HepG2 (cell line): ENCODE measurements at regions not wholly inside any gene's neighbourhood (a gene's known extent, or its start where the extent isn't known, plus 50 kb on each side); places are given as distances from the start of the nearest gene placed in this dataset.

Experiments used
- AGO1 ChIP-seq: fragments of 200-400 bp; formaldehyde crosslinking; IDR thresholded peaks from 2 replicates; pipeline ENCODE4 v1.6.1; 2017; ENCODE audit warnings: mild to moderate bottlenecking, low read depth, low read length, moderate library complexity; ENCODE audit not compliant: poor library complexity, severe bottlenecking
- ATF7-NPFF ChIP-seq: sonication (generic); formaldehyde crosslinking; IDR thresholded peaks from 2 replicates; pipeline ENCODE4 v1.8.1; 2023; ENCODE audit warnings: mild to moderate bottlenecking, low read depth, missing genetic modification reagents, moderate library complexity
- ISX ChIP-seq: sonication (generic); formaldehyde crosslinking; conservative IDR thresholded peaks from 2 replicates; pipeline ENCODE4 v1.5.0; 2020; ENCODE audit warnings: missing genetic modification reagents
- JUND ChIP-seq: sonication (generic); formaldehyde crosslinking; IDR thresholded peaks from 2 replicates; pipeline ENCODE4 v1.8.0; 2022; ENCODE audit warnings: mild to moderate bottlenecking, missing genetic modification reagents
- MTA1 ChIP-seq: sonication (generic); formaldehyde crosslinking; IDR thresholded peaks from 2 replicates; pipeline ENCODE4 v1.4.0; 2020; ENCODE audit warnings: missing genetic modification reagents, mild to moderate bottlenecking, borderline replicate concordance
- NFIB ChIP-seq: sonication (generic); formaldehyde crosslinking; IDR thresholded peaks from 2 replicates; pipeline ENCODE4 v1.9.0; 2021; ENCODE audit warnings: missing genetic modification reagents, mild to moderate bottlenecking, borderline replicate concordance
- PAF1 ChIP-seq: IDR thresholded peaks from 2 replicates; pipeline ENCODE4 v1.6.1; 2016; ENCODE audit warnings: missing genetic modification reagents, missing compliant biosample characterization
- PHF20 ChIP-seq: sonication (generic); formaldehyde crosslinking; IDR thresholded peaks from 2 replicates; pipeline ENCODE4 v1.5.0; 2020; ENCODE audit warnings: mild to moderate bottlenecking, missing genetic modification reagents
- TRIM24 ChIP-seq: sonication (generic); formaldehyde crosslinking; IDR thresholded peaks from 2 replicates; pipeline ENCODE4 v1.8.0; 2022; ENCODE audit warnings: mild to moderate bottlenecking, missing genetic modification reagents
- ZFAT ChIP-seq: sonication (generic); formaldehyde crosslinking; conservative IDR thresholded peaks from 2 replicates; pipeline ENCODE4 v1.8.1; 2023; ENCODE audit warnings: missing genetic modification reagents, inconsistent platforms
- ZNF354B ChIP-seq: sonication (generic); formaldehyde crosslinking; IDR thresholded peaks from 2 replicates; pipeline ENCODE4 v1.8.0; 2022; ENCODE audit warnings: mild to moderate bottlenecking, missing genetic modification reagents
- ZNF660 ChIP-seq: sonication (generic); formaldehyde crosslinking; IDR thresholded peaks from 2 replicates; pipeline ENCODE4 v1.5.1; 2020; ENCODE audit warnings: mild to moderate bottlenecking, low read depth, missing genetic modification reagents, borderline replicate concordance
- ZNF670 ChIP-seq: sonication (generic); formaldehyde crosslinking; IDR thresholded peaks from 2 replicates; pipeline ENCODE4 v1.8.0; 2022; ENCODE audit warnings: mild to moderate bottlenecking, missing genetic modification reagents, borderline replicate concordance
- ZZZ3 ChIP-seq: sonication (generic); formaldehyde crosslinking; IDR thresholded peaks from 2 replicates; pipeline ENCODE4 v1.4.0; 2020; ENCODE audit warnings: missing genetic modification reagents, mild to moderate bottlenecking, borderline replicate concordance
- TF ChIP-seq, protein P1 (sequence below): sonication (generic); formaldehyde crosslinking; IDR thresholded peaks from 2 replicates; pipeline ENCODE4 v1.5.1; 2020; ENCODE audit warnings: missing genetic modification reagents, mild to moderate bottlenecking, borderline replicate concordance
- TF ChIP-seq, protein P2 (sequence below): sonication (generic); formaldehyde crosslinking; IDR thresholded peaks from 2 replicates; pipeline ENCODE4 v1.5.0; 2020; ENCODE audit warnings: mild to moderate bottlenecking, missing genetic modification reagents, borderline replicate concordance
- TF ChIP-seq, protein P3 (sequence below): sonication (generic); formaldehyde crosslinking; IDR thresholded peaks from 2 replicates; pipeline ENCODE4 v1.4.0; 2020; ENCODE audit warnings: mild to moderate bottlenecking, missing genetic modification reagents

DNA sequence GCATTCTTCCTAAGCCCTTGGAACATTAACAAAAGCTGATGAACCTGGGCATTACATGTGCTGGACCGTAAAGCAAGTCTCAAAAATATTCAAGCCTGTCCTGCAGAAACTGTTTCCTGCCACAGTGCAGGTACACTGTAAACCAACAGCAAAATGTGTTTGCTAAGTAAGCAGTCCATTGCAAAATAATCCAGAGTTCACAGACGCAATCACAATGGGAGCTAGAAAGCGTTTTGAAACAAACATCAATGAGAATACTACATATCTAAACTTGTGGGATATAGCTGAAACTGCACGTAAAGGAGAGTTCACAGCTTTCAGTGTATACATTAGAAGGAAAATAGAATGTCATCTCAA lies 61.6 kb downstream of the RGS12 start (continued):
- TF ChIP-seq ATF7-NPFF (CRISPR knock-in tag): no peak
- TF ChIP-seq ZNF354B: no peak
- TF ChIP-seq, protein P1, sequence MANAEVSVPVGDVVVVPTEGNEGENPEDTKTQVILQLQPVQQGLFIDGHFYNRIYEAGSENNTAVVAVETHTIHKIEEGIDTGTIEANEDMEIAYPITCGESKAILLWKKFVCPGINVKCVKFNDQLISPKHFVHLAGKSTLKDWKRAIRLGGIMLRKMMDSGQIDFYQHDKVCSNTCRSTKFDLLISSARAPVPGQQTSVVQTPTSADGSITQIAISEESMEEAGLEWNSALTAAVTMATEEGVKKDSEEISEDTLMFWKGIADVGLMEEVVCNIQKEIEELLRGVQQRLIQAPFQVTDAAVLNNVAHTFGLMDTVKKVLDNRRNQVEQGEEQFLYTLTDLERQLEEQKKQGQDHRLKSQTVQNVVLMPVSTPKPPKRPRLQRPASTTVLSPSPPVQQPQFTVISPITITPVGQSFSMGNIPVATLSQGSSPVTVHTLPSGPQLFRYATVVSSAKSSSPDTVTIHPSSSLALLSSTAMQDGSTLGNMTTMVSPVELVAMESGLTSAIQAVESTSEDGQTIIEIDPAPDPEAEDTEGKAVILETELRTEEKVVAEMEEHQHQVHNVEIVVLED: peak; percentile 62; the same call in 1 of the 2 replicates
- TF ChIP-seq NFIB (CRISPR knock-in tag): no peak
- TF ChIP-seq, protein P2, sequence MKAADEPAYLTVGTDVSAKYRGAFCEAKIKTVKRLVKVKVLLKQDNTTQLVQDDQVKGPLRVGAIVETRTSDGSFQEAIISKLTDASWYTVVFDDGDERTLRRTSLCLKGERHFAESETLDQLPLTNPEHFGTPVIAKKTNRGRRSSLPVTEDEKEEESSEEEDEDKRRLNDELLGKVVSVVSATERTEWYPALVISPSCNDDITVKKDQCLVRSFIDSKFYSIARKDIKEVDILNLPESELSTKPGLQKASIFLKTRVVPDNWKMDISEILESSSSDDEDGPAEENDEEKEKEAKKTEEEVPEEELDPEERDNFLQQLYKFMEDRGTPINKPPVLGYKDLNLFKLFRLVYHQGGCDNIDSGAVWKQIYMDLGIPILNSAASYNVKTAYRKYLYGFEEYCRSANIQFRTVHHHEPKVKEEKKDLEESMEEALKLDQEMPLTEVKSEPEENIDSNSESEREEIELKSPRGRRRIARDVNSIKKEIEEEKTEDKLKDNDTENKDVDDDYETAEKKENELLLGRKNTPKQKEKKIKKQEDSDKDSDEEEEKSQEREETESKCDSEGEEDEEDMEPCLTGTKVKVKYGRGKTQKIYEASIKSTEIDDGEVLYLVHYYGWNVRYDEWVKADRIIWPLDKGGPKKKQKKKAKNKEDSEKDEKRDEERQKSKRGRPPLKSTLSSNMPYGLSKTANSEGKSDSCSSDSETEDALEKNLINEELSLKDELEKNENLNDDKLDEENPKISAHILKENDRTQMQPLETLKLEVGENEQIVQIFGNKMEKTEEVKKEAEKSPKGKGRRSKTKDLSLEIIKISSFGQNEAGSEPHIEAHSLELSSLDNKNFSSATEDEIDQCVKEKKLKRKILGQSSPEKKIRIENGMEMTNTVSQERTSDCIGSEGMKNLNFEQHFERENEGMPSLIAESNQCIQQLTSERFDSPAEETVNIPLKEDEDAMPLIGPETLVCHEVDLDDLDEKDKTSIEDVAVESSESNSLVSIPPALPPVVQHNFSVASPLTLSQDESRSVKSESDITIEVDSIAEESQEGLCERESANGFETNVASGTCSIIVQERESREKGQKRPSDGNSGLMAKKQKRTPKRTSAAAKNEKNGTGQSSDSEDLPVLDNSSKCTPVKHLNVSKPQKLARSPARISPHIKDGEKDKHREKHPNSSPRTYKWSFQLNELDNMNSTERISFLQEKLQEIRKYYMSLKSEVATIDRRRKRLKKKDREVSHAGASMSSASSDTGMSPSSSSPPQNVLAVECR: peak; percentile 66; the same call in 1 of the 2 replicates
- TF ChIP-seq, protein P3, sequence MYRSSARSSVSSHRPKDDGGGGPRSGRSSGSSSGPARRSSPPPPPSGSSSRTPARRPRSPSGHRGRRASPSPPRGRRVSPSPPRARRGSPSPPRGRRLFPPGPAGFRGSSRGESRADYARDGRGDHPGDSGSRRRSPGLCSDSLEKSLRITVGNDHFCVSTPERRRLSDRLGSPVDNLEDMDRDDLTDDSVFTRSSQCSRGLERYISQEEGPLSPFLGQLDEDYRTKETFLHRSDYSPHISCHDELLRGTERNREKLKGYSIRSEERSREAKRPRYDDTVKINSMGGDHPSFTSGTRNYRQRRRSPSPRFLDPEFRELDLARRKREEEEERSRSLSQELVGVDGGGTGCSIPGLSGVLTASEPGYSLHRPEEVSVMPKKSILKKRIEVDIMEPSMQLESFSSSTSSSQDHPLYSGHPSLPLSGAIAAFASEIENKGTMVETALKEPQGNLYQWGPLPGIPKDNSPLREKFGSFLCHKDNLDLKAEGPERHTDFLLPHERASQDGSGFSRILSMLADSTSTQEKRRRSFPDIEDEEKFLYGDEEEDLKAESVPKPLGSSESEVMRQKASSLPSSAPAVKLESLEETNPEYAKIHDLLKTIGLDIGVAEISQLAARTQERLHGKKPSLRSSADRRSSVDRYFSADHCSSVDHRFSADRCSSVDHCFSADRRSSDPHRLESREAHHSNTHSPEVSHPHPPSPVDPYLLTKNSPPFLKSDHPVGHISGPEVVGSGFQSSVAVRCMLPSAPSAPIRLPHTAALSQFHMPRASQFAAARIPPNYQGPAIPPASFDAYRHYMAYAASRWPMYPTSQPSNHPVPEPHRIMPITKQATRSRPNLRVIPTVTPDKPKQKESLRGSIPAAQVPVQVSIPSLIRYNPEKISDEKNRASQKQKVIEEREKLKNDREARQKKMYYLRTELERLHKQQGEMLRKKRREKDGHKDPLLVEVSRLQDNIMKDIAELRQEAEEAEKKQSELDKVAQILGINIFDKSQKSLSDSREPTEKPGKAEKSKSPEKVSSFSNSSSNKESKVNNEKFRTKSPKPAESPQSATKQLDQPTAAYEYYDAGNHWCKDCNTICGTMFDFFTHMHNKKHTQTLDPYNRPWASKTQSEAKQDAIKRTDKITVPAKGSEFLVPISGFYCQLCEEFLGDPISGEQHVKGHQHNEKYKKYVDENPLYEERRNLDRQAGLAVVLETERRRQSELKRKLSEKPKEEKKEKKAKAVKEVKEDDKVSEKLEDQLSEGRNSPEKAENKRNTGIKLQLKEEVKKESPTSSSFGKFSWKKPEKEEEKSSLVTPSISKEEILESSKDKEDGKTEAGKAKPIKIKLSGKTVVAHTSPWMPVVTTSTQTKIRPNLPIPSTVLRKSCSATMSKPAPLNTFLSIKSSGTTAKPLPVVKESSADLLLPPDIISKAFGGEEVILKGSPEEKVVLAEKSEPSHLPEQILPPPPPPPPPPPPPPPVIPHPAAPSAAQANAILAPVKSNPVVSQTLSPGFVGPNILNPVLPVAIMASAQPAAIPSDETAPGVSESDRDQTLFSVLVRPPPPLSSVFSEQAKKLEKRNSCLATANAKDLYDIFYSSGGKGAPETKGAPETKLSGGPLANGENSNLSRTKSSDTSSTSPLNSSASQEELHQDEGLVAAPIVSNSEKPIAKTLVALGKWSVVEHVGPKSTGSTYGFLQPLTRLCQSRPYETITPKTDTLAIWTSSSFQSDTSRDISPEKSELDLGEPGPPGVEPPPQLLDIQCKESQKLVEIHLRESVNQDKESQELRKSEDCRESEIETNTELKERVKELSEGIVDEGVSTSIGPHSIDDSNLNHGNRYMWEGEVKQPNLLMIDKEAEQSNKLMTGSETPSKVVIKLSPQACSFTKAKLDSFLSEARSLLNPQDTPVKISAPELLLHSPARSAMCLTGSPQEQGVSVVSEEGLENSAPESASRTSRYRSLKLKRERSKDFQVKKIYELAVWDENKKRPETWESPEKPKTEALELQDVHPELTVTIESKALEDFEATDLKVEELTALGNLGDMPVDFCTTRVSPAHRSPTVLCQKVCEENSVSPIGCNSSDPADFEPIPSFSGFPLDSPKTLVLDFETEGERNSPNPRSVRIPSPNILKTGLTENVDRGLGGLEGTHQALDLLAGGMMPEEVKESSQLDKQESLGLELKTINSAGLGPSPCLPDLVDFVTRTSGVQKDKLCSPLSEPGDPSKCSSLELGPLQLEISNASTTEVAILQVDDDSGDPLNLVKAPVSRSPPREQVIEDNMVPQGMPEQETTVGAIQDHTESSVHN: no peak
- no peak for TF ChIP-seq MTA1 (CRISPR knock-in tag)
- peak; percentile 66 for TF ChIP-seq ZNF670
- no peak for TF ChIP-seq AGO1
- TF ChIP-seq ZFAT (CRISPR knock-in tag): no peak
- no peak for TF ChIP-seq PAF1 (CRISPR knock-in tag)
- TF ChIP-seq PHF20 (CRISPR knock-in tag): no peak
- no peak for TF ChIP-seq ISX (CRISPR knock-in tag)
- no peak for TF ChIP-seq ZNF660 (CRISPR knock-in tag)
- TF ChIP-seq TRIM24 (CRISPR knock-in tag): peak; percentile 89
- no peak for TF ChIP-seq ZZZ3 (CRISPR knock-in tag)
- TF ChIP-seq JUND: no peak
